H1 (cell line): ENCODE measurements at regions not wholly inside any gene's neighbourhood (a gene's known extent, or its start where the extent isn't known, plus 50 kb on each side); places are given as distances from the start of the nearest gene placed in this dataset.

Source experiments
- CTCF ChIA-PET: fragments of 300-600 bp; sonication (Branson Sonifier 250); formaldehyde crosslinking; loops from one replicate; lab custom pipeline; 2021; ENCODE audit not compliant: partially characterized antibody; lab: Charles Lee
- POLR2A ChIA-PET: fragments of 300-600 bp; sonication (Branson Sonifier 250); formaldehyde crosslinking; loops from one replicate; lab custom pipeline; 2021; ENCODE audit warnings: inconsistent platforms; ENCODE audit not compliant: partially characterized antibody; lab: Charles Lee
- DNase-seq, 2 experiments: peaks; one replicate each; pipeline versions ENCODE4 v3.0.0 to v3.0.0-alpha.2; 2010 to 2022; ENCODE audit warnings: low spot score in 2 of 2, low read depth in 1 of 2, mixed read lengths in 1 of 2
- FAIRE-seq: peaks from 2 replicates; lab custom pipeline; 2011; peaks lifted over from hg19 to GRCh38; lab: Jason Lieb, UNC
- H2AFZ ChIP-seq: 2 replicates; pipeline ENCODE4 v1.8.1; 2012; ENCODE audit warnings: low read length, inconsistent platforms
- H2AK5ac ChIP-seq: 2 replicates; pipeline ENCODE4 v1.6.1; 2013; ENCODE audit warnings: low read depth, low read length
- H2BK120ac ChIP-seq: replicated peaks from 2 replicates; pipeline ENCODE3; 2013; ENCODE audit warnings: low read depth, low read length, inconsistent platforms
- H2BK12ac ChIP-seq: 2 replicates; pipeline ENCODE4 v1.6.1; 2013; ENCODE audit warnings: low read depth, low read length
- H2BK15ac ChIP-seq: 2 replicates; pipeline ENCODE4 v1.6.1; 2013; ENCODE audit warnings: low read length
- H2BK20ac ChIP-seq: 2 replicates; pipeline ENCODE4 v1.6.1; 2013; ENCODE audit warnings: low read length
- H2BK5ac ChIP-seq: 2 replicates; pipeline ENCODE4 v1.6.1; 2013; ENCODE audit warnings: low read depth, low read length
- H3K14ac ChIP-seq: 2 replicates; pipeline ENCODE4 v1.6.1; 2013; ENCODE audit warnings: inconsistent platforms; ENCODE audit not compliant: insufficient read length
- H3K18ac ChIP-seq: 2 replicates; pipeline ENCODE4 v1.6.1; 2013; ENCODE audit warnings: low read length; ENCODE audit errors: extremely low read depth
- H3K23ac ChIP-seq: 2 replicates; pipeline ENCODE4 v1.6.1; 2013; ENCODE audit warnings: inconsistent platforms; ENCODE audit not compliant: insufficient read length
- H3K23me2 ChIP-seq: 2 replicates; pipeline ENCODE4 v1.6.1; 2013; ENCODE audit warnings: low read depth, low read length
- H3K27ac ChIP-seq: 2 replicates; pipeline ENCODE4 v1.6.1; 2011; ENCODE audit warnings: low read depth, low read length, inconsistent platforms
- H3K27me3 ChIP-seq, 4 experiments: replicated peaks in 1 of 4; 1 replicate in 1 of 4; 2 replicates in 3 of 4; pipeline versions ENCODE4 v1.6.1 to v1.8.1; 2011 to 2013; ENCODE audit warnings: low read length in 3 of 4, mild to moderate bottlenecking in 3 of 4, inconsistent platforms in 2 of 4, mixed read lengths in 2 of 4, moderate library complexity in 1 of 4; ENCODE audit not compliant: control insufficient read depth in 3 of 4, insufficient read depth in 3 of 4; ENCODE audit errors: extremely low read depth in 1 of 4
- H3K36me3 ChIP-seq, 4 experiments: 2 replicates each; pipeline versions ENCODE4 v1.6.1 to v1.8.1; 2011 to 2013; ENCODE audit warnings: mild to moderate bottlenecking in 4 of 4, low read length in 3 of 4, moderate library complexity in 2 of 4, control low read depth in 1 of 4, inconsistent platforms in 1 of 4; ENCODE audit not compliant: insufficient read depth in 4 of 4, control insufficient read depth in 2 of 4
- H3K4ac ChIP-seq: replicated peaks from 2 replicates; pipeline ENCODE3; 2013; ENCODE audit warnings: low read length, low read depth, mixed read lengths, inconsistent platforms; ENCODE audit not compliant: insufficient read length
- H3K4me1 ChIP-seq, 4 experiments: replicated peaks in 1 of 4; 1 replicate in 1 of 4; 2 replicates in 3 of 4; pipeline versions ENCODE4 v1.6.1 to v1.8.1; 2011 to 2013; ENCODE audit warnings: low read length in 3 of 4, inconsistent platforms in 2 of 4, mixed read lengths in 1 of 4; ENCODE audit not compliant: insufficient read depth in 4 of 4, control insufficient read depth in 3 of 4
- H3K4me2 ChIP-seq, 2 experiments: 2 replicates each; pipeline versions ENCODE4 v1.6.1 to v1.8.1; 2011 to 2013; ENCODE audit warnings: low read depth in 2 of 2, low read length in 2 of 2, control low read depth in 1 of 2, inconsistent platforms in 1 of 2, mild to moderate bottlenecking in 1 of 2; ENCODE audit not compliant: insufficient read depth in 1 of 2
- H3K4me3 ChIP-seq, 4 experiments: fragments of 200-600, 300-600 bp in 1 of 4; sonication (generic), shearing (Covaris generic), sonication (Bioruptor Twin) in 1 of 4; 2 replicates each; pipeline versions ENCODE4 v1.5.1 to v1.8.1; 2011 to 2016; ENCODE audit warnings: low read length in 4 of 4, low read depth in 3 of 4, control low read depth in 2 of 4, inconsistent platforms in 2 of 4, mild to moderate bottlenecking in 2 of 4, mixed read lengths in 1 of 4, moderate library complexity in 1 of 4; ENCODE audit not compliant: insufficient read depth in 2 of 4; ENCODE audit errors: extremely low read depth in 1 of 4
- H3K56ac ChIP-seq: replicated peaks from 2 replicates; pipeline ENCODE3; 2013; ENCODE audit warnings: low read depth, mild to moderate bottlenecking, mixed read lengths, low read length, inconsistent platforms; ENCODE audit not compliant: insufficient read length
- H3K79me1 ChIP-seq: 2 replicates; pipeline ENCODE4 v1.6.1; 2013; ENCODE audit warnings: low read depth, low read length, control low read depth
- H3K79me2 ChIP-seq, 2 experiments: 2 replicates each; pipeline versions ENCODE4 v1.6.1 to v1.8.1; 2012 to 2013; ENCODE audit warnings: low read length in 2 of 2, mild to moderate bottlenecking in 2 of 2, inconsistent platforms in 1 of 2; ENCODE audit not compliant: insufficient read depth in 2 of 2, control insufficient read depth in 1 of 2
- H3K9ac ChIP-seq, 4 experiments: replicated peaks in 1 of 4; 1 replicate in 1 of 4; 2 replicates in 3 of 4; pipeline versions ENCODE4 v1.6.1 to v1.8.1; 2011 to 2013; ENCODE audit warnings: low read depth in 3 of 4, low read length in 3 of 4, control low read depth in 2 of 4, mild to moderate bottlenecking in 2 of 4, moderate library complexity in 2 of 4, inconsistent platforms in 1 of 4; ENCODE audit errors: extremely low read depth in 1 of 4
- H3K9me3 ChIP-seq, 2 experiments: 2 replicates each; pipeline versions ENCODE4 v1.6.1 to v1.8.1; 2012 to 2013; ENCODE audit warnings: mild to moderate bottlenecking in 2 of 2, moderate library complexity in 2 of 2, control low read depth in 1 of 2, inconsistent platforms in 1 of 2, low read depth in 1 of 2, low read length in 1 of 2, mixed read lengths in 1 of 2; ENCODE audit not compliant: insufficient read depth in 2 of 2
- H4K20me1 ChIP-seq, 2 experiments: replicated peaks in 1 of 2; 2 replicates each; pipeline versions ENCODE3 to v1.8.1; 2011 to 2013; ENCODE audit warnings: inconsistent platforms in 2 of 2, low read length in 2 of 2, mild to moderate bottlenecking in 1 of 2; ENCODE audit not compliant: insufficient read depth in 2 of 2, control insufficient read depth in 1 of 2
- H4K5ac ChIP-seq: 2 replicates; pipeline ENCODE4 v1.6.1; 2013; ENCODE audit warnings: low read length, low read depth, mixed read lengths, inconsistent platforms; ENCODE audit not compliant: insufficient read length
- H4K8ac ChIP-seq: 2 replicates; pipeline ENCODE4 v1.8.0; 2013; ENCODE audit warnings: mild to moderate bottlenecking, moderate library complexity, low read length, inconsistent platforms; ENCODE audit not compliant: insufficient read depth; ENCODE audit errors: extremely low read depth
- H4K91ac ChIP-seq: replicated peaks from 2 replicates; pipeline ENCODE3; 2013; ENCODE audit warnings: low read length, mixed read lengths, inconsistent platforms; ENCODE audit not compliant: insufficient read length
- CHD2 ChIP-seq: IDR thresholded peaks from 2 replicates; pipeline ENCODE4 v1.6.1; 2012; ENCODE audit warnings: low read length, improper control_type of control experiment
- JUN ChIP-seq: IDR thresholded peaks from 2 replicates; pipeline ENCODE4 v1.6.1; 2011; ENCODE audit warnings: low read depth, mild to moderate bottlenecking, improper control_type of control experiment, low read length
- MAFK ChIP-seq: IDR thresholded peaks from 2 replicates; pipeline ENCODE4 v1.6.1; 2012; ENCODE audit warnings: low read depth, mild to moderate bottlenecking, improper control_type of control experiment, low read length
- WGBS, 2 experiments: shearing (Covaris generic) in 1 of 2; methylation state at CpG; one replicate each; pipeline versions ENCODE4 v1.1.6 to v1.1.7; 2013 to 2015; ENCODE audit warnings: low lambda C conversion rate in 2 of 2, mixed read lengths in 2 of 2, inconsistent platforms in 1 of 2, low coverage in 1 of 2, missing lambda C conversion rate in 1 of 2; ENCODE audit not compliant: insufficient replicate concordance in 2 of 2, insufficient coverage in 1 of 2, insufficient read length in 1 of 2; ENCODE audit errors: extremely low coverage in 1 of 2, missing lambda C conversion rate in 1 of 2; 5-methylcytosine and 5-hydroxymethylcytosine counted together

GRCh38 chr3:75334299-75334698, 329.8 kb upstream of the FRG2C start:
- ChIA-PET POLR2A (no interaction called here), CTCF (no interaction called here)
- no peaks in the 10 kb centered on the region for H3K4me1 ChIP-seq
- DNase-seq (no peak), FAIRE-seq (no peak)
- H2AFZ ChIP-seq: no peak overlapping the region
- no peak overlapping the region for H2BK15ac ChIP-seq
- WGBS, 2 experiments: 92% methylated on average over 3 of the region's 3 CpGs; no CpG with 5 or more reads in 1 of the 2 experiments
- no peaks in the 10 kb centered on the region for H3K79me2 ChIP-seq
- no peak overlapping the region for H2BK20ac ChIP-seq
- H3K18ac ChIP-seq: no peak overlapping the region
- H2BK120ac ChIP-seq: no peak overlapping the region
- H3K79me1 ChIP-seq: no peaks in the 10 kb centered on the region
- no peaks in the 10 kb centered on the region for H3K23me2 ChIP-seq
- H2AK5ac ChIP-seq: no peak overlapping the region
- no peaks in the 10 kb centered on the region for H4K20me1 ChIP-seq
- H2BK5ac ChIP-seq: no peak overlapping the region
- no peak overlapping the region for H2BK12ac ChIP-seq
- H3K9ac ChIP-seq: no peak overlapping the region
- H3K4ac ChIP-seq: no peak overlapping the region
- H4K5ac ChIP-seq: no peak overlapping the region
- H3K4me3 ChIP-seq: no peak overlapping the region
- H4K91ac ChIP-seq: no peak overlapping the region
- no peak overlapping the region for H3K27ac ChIP-seq
- no peaks in the 10 kb centered on the region for H3K36me3 ChIP-seq
- H3K27me3 ChIP-seq: no peaks in the 10 kb centered on the region
- no peak overlapping the region for H3K23ac ChIP-seq
- H4K8ac ChIP-seq: no peak overlapping the region
- no peaks in the 10 kb centered on the region; a peak in 1 of 4 replicates for H3K9me3 ChIP-seq
- no peak overlapping the region for H3K14ac ChIP-seq
- no peak overlapping the region for H3K56ac ChIP-seq
- no peak overlapping the region for H3K4me2 ChIP-seq
- TF ChIP-seq MAFK (no peak), CHD2 (no peak), JUN (no peak)
